ENCODE measurements at regions not wholly inside any gene's neighbourhood (a gene's known extent, or its start where the extent isn't known, plus 50 kb on each side); places are given as distances from the start of the nearest gene placed in this dataset.

GRCh38 chr20:12673352-12673751 is 335.4 kb upstream of the SPTLC3 start:
- TF ChIP-seq CTCF (IDR thresholded peaks at IDR 0.05; ENCODE audit: poor library complexity) (no peak), EZH2phosphoT487 (IDR thresholded peaks at IDR 0.05; ENCODE audit: low read depth, severe bottlenecking, unreplicated experiment) (no peak)

Measured in hepatocyte (in vitro differentiated cells).